Glutamatergic neuron (in vitro differentiated cells): ENCODE measurements at regions not wholly inside any gene's neighbourhood (a gene's known extent, or its start where the extent isn't known, plus 50 kb on each side); places are given as distances from the start of the nearest gene placed in this dataset.

Experiments used
- DNase-seq: peaks from one replicate; pipeline ENCODE4 v3.0.0; 2022
- H3K27ac Mint-ChIP-seq: one replicate; pipeline ENCODE4 v1.8.0; 2020; ENCODE audit warnings: mild to moderate bottlenecking, mixed read lengths, inconsistent platforms; ENCODE audit not compliant: unreplicated experiment
- H3K27me3 Mint-ChIP-seq: one replicate; pipeline ENCODE4 v1.8.0; 2020; ENCODE audit warnings: mild to moderate bottlenecking, moderate library complexity, mixed read lengths, inconsistent platforms; ENCODE audit not compliant: unreplicated experiment
- H3K36me3 Mint-ChIP-seq: one replicate; pipeline ENCODE4 v1.8.0; 2020; ENCODE audit warnings: mild to moderate bottlenecking, mixed read lengths, inconsistent platforms; ENCODE audit not compliant: unreplicated experiment
- H3K4me1 Mint-ChIP-seq: one replicate; pipeline ENCODE4 v1.8.0; 2020; ENCODE audit warnings: mild to moderate bottlenecking, low read depth, mixed read lengths, inconsistent platforms; ENCODE audit not compliant: unreplicated experiment
- H3K4me3 Mint-ChIP-seq: one replicate; pipeline ENCODE4 v1.8.0; 2020; ENCODE audit warnings: mild to moderate bottlenecking, mixed read lengths, inconsistent platforms; ENCODE audit not compliant: unreplicated experiment
- H3K9me3 Mint-ChIP-seq: one replicate; pipeline ENCODE4 v1.8.0; 2020; ENCODE audit warnings: mild to moderate bottlenecking, moderate library complexity, mixed read lengths, inconsistent platforms; ENCODE audit not compliant: unreplicated experiment
- CTCF ChIP-seq: fragments of 200-600 bp; sonication (generic); IDR thresholded peaks from one replicate; pipeline ENCODE4 v1.5.0; 2021; ENCODE audit not compliant: partially characterized antibody, unreplicated experiment

GRCh38 chr16:62149631-62150030, 113.4 kb upstream of the CDH8 start:
- H3K27ac Mint-ChIP-seq, result no peak overlapping the region
- no peak for TF ChIP-seq CTCF
- H3K4me3 Mint-ChIP-seq, result no peak overlapping the region
- DNase-seq, result no peak
- no peaks in the 10 kb centered on the region for H3K36me3 Mint-ChIP-seq
- H3K27me3 Mint-ChIP-seq, result no peaks in the 10 kb centered on the region
- H3K4me1 Mint-ChIP-seq, result no peaks in the 10 kb centered on the region
- H3K9me3 Mint-ChIP-seq, result no peaks in the 10 kb centered on the region

- no peak for TF ChIP-seq CTCF
- H3K27ac Mint-ChIP-seq, result no peak overlapping the region
- H3K4me3 Mint-ChIP-seq, result no peak overlapping the region
- peaks cover 4% of the 10 kb centered on the region for H3K9me3 Mint-ChIP-seq
- no peaks in the 10 kb centered on the region for H3K4me1 Mint-ChIP-seq
- peaks cover 3% of the 10 kb centered on the region for H3K27me3 Mint-ChIP-seq
- H3K36me3 Mint-ChIP-seq, result no peaks in the 10 kb centered on the region
- DNase-seq, result no peak
Measured at GRCh38 chr16:62137996-62138395, 101.8 kb upstream of the CDH8 start.

GRCh38 chr16:62135911-62136310, 99.7 kb upstream of the CDH8 start:
- H3K27ac Mint-ChIP-seq, result no peak overlapping the region
- DNase-seq, result no peak
- no peaks in the 10 kb centered on the region for H3K36me3 Mint-ChIP-seq
- H3K4me1 Mint-ChIP-seq, result no peaks in the 10 kb centered on the region
- H3K9me3 Mint-ChIP-seq, result peaks cover 5% of the 10 kb centered on the region
- no peak for TF ChIP-seq CTCF
- peaks cover 3% of the 10 kb centered on the region for H3K27me3 Mint-ChIP-seq
- no peak overlapping the region for H3K4me3 Mint-ChIP-seq

- no peak for TF ChIP-seq CTCF
- DNase-seq, result no peak
- H3K27me3 Mint-ChIP-seq, result peaks cover 3% of the 10 kb centered on the region
- no peak overlapping the region for H3K4me3 Mint-ChIP-seq
- H3K27ac Mint-ChIP-seq, result no peak overlapping the region
- peaks cover 5% of the 10 kb centered on the region for H3K9me3 Mint-ChIP-seq
- no peaks in the 10 kb centered on the region for H3K36me3 Mint-ChIP-seq
- H3K4me1 Mint-ChIP-seq, result no peaks in the 10 kb centered on the region
Measured at GRCh38 chr16:62135446-62135845, 99.2 kb upstream of the CDH8 start.

GRCh38 chr16:62130101-62130500, 93.9 kb upstream of the CDH8 start:
- H3K9me3 Mint-ChIP-seq, result peaks cover 5% of the 10 kb centered on the region
- no peak for TF ChIP-seq CTCF
- H3K27me3 Mint-ChIP-seq, result peaks cover 3% of the 10 kb centered on the region
- no peak overlapping the region for H3K27ac Mint-ChIP-seq
- no peaks in the 10 kb centered on the region for H3K36me3 Mint-ChIP-seq
- DNase-seq, result no peak
- no peak overlapping the region for H3K4me3 Mint-ChIP-seq
- H3K4me1 Mint-ChIP-seq, result no peaks in the 10 kb centered on the region
